Osteocyte (in vitro differentiated cells): ENCODE measurements at regions not wholly inside any gene's neighbourhood (a gene's known extent, or its start where the extent isn't known, plus 50 kb on each side); places are given as distances from the start of the nearest gene placed in this dataset.

Source experiments
- DNase-seq: peaks from one replicate; pipeline ENCODE4 v3.0.0; 2021; ENCODE audit warnings: mixed read lengths; ENCODE audit not compliant: unreplicated experiment; ENCODE audit errors: extremely low spot score
- H3K27ac Mint-ChIP-seq: one replicate; pipeline ENCODE4 v1.8.0; 2021; ENCODE audit warnings: mild to moderate bottlenecking, mixed read lengths; ENCODE audit not compliant: unreplicated experiment
- H3K27me3 Mint-ChIP-seq: one replicate; pipeline ENCODE4 v1.8.0; 2021; ENCODE audit warnings: mixed read lengths; ENCODE audit not compliant: unreplicated experiment
- H3K36me3 Mint-ChIP-seq: one replicate; pipeline ENCODE4 v1.8.0; 2021; ENCODE audit warnings: mixed read lengths; ENCODE audit not compliant: unreplicated experiment
- H3K4me1 Mint-ChIP-seq: one replicate; pipeline ENCODE4 v1.8.0; 2021; ENCODE audit warnings: mixed read lengths; ENCODE audit not compliant: unreplicated experiment
- H3K4me3 Mint-ChIP-seq: one replicate; pipeline ENCODE4 v1.8.0; 2021; ENCODE audit warnings: mild to moderate bottlenecking, moderate library complexity, mixed read lengths; ENCODE audit not compliant: unreplicated experiment
- H3K9me3 Mint-ChIP-seq: one replicate; pipeline ENCODE4 v1.8.0; 2021; ENCODE audit warnings: mixed read lengths; ENCODE audit not compliant: unreplicated experiment
- TF ChIP-seq, protein P1 (sequence below): fragments of 200-600 bp; sonication (generic); IDR thresholded peaks from 2 replicates; pipeline ENCODE4 v1.5.0; 2021; ENCODE audit warnings: antibody characterized with exemption, mild to moderate bottlenecking, moderate library complexity

DNA sequence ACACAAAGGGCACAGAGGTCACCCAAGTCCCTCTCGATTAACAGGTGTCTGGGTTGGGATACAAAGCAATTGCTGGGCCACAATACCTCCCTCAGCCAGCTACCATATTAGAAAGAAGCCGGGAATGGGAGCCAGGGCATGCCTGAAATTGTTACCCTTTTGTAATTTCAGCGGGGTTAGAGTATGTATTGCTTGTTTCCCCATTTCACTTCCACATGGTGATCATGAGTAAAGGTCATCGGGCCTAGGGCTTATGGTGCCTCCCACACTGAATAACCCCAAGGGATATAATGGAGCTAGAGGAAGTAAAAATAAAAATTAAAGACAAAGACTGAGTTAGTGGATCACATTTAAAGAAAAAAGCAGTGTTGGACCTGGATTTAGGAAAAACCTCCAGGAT lies 437.2 kb upstream of the KLHL29 start:
- H3K9me3 Mint-ChIP-seq: peaks cover 23% of the 10 kb centered on the region
- TF ChIP-seq, protein P1, sequence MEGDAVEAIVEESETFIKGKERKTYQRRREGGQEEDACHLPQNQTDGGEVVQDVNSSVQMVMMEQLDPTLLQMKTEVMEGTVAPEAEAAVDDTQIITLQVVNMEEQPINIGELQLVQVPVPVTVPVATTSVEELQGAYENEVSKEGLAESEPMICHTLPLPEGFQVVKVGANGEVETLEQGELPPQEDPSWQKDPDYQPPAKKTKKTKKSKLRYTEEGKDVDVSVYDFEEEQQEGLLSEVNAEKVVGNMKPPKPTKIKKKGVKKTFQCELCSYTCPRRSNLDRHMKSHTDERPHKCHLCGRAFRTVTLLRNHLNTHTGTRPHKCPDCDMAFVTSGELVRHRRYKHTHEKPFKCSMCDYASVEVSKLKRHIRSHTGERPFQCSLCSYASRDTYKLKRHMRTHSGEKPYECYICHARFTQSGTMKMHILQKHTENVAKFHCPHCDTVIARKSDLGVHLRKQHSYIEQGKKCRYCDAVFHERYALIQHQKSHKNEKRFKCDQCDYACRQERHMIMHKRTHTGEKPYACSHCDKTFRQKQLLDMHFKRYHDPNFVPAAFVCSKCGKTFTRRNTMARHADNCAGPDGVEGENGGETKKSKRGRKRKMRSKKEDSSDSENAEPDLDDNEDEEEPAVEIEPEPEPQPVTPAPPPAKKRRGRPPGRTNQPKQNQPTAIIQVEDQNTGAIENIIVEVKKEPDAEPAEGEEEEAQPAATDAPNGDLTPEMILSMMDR: no peak
- no peaks in the 10 kb centered on the region for H3K4me1 Mint-ChIP-seq
- no peaks in the 10 kb centered on the region for H3K36me3 Mint-ChIP-seq
- no peak overlapping the region for H3K27ac Mint-ChIP-seq
- H3K4me3 Mint-ChIP-seq: no peak overlapping the region
- no peak for DNase-seq
- H3K27me3 Mint-ChIP-seq: no peaks in the 10 kb centered on the region

DNA sequence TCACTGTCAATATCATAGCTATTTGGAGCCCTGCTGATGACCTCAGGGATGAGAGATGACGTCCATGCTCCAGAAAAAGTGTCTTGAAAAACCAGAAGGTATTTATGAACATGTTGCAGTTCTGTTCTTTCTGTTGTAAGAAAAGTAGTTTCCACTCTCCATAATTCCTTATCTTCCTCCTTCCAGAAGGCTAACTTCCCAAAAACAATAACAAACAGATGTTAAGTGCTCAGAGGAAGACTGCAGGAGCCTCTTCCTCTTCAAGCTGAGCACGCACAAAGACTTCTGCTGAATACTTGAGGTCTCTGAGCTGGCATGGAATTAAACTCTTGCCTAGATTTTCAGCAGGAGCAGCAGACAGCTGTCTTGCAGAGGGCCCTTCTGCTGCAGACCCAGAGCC lies 434.5 kb upstream of the KLHL29 start:
- Mint-ChIP-seq H3K27ac (no peak overlapping the region), H3K9me3 (peaks cover 23% of the 10 kb centered on the region), H3K36me3 (no peaks in the 10 kb centered on the region), H3K27me3 (no peaks in the 10 kb centered on the region), H3K4me1 (no peaks in the 10 kb centered on the region), H3K4me3 (no peak overlapping the region)
- DNase-seq: no peak
- TF ChIP-seq, protein P1: no peak

DNA sequence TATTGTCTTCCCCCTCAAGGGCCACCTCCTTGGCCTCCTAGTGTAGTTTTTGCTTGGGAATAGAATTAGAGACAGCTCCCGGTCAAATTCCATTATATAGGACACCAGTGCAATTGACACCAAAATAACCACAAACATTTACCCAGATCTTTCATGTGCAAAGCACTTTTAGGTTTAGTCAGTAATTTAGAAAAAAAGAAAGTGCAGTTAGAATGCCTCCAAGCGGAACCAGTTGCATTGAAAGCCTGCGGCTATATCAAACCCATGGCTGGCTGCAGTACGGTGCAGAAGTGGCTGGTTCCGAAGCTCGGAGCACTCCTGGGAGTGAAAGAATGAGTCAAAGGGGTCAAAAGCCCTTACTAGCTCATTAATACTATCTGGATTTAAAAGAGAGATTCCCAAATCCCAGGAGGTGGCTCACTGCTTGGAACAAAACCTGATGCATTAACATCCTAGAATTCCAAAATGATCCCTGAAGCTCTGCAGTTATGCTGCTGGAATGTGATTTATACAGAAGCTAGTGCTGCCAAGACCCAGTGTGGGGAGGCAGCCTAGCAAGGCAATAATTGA lies 432.2 kb upstream of the KLHL29 start:
- TF ChIP-seq, protein P1: no peak
- Mint-ChIP-seq H3K36me3 (no peaks in the 10 kb centered on the region), H3K27me3 (no peaks in the 10 kb centered on the region), H3K27ac (no peak overlapping the region), H3K4me3 (no peak overlapping the region), H3K9me3 (peaks cover 18% of the 10 kb centered on the region), H3K4me1 (no peaks in the 10 kb centered on the region)
- DNase-seq: no peak

DNA sequence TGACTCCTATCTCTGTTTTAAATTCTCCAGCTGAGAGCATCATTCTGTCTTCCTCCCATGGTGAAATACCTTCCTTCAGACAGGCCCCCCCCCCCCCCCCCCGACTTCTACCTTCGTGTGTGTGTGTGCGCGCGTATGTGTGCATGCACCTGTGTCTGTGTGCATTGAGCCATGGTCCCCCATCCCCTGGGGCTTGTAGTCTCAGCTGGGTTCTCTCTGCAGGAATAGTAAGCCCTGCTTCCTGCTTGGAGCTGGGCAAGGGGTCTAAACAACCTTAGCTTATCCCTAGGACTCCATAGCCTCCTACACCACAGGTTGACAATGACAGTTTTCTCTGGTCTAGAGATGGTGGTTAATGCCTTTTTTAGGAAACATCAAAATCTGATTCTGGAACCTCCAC lies 427.5 kb upstream of the KLHL29 start:
- Mint-ChIP-seq H3K36me3 (no peaks in the 10 kb centered on the region), H3K4me1 (no peaks in the 10 kb centered on the region), H3K4me3 (no peak overlapping the region), H3K27ac (no peak overlapping the region), H3K27me3 (no peaks in the 10 kb centered on the region), H3K9me3 (peaks cover 11% of the 10 kb centered on the region)
- no peak for DNase-seq
- TF ChIP-seq, protein P1: no peak

DNA sequence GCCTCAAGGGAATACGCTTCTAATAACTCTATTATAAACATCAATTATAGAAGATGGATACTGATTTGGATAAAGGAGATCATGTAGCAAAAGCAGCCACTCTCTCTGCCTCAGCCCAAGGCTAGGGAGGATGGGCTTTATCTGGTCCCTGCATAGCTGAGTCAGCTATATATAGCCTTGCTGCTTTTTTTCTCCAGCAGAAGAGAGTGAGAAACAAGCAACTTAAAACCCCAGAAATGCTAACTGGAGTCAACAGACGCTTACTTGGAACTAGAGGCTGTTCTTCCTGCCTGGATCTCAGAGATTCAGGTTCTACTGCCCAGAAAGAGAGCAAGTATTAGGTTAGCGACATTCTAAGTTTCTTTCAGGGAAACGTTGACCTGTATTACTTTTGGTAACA lies 426.7 kb upstream of the KLHL29 start:
- Mint-ChIP-seq H3K4me3 (no peak overlapping the region), H3K27ac (no peak overlapping the region), H3K36me3 (no peaks in the 10 kb centered on the region), H3K9me3 (peaks cover 8% of the 10 kb centered on the region), H3K27me3 (no peaks in the 10 kb centered on the region), H3K4me1 (no peaks in the 10 kb centered on the region)
- DNase-seq: no peak
- TF ChIP-seq, protein P1: no peak
